ENCODE measurements at regions not wholly inside any gene's neighbourhood (a gene's known extent, or its start where the extent isn't known, plus 50 kb on each side); places are given as distances from the start of the nearest gene placed in this dataset.

- Histone ChIP-seq H2AFZ (ENCODE audit: low read length) (no peak overlapping the region), H3K9me2 (replicated peaks; ENCODE audit: insufficient read depth, low read length) (no peaks in the 10 kb centered on the region), H3K9me3 (replicated peaks; ENCODE audit: insufficient read depth, low read length) (no peaks in the 10 kb centered on the region), H3K27ac (ENCODE audit: low read length) (no peak overlapping the region), H3K27me3 (replicated peaks; ENCODE audit: insufficient read depth, low read length) (no peaks in the 10 kb centered on the region), H4K20me1 (ENCODE audit: insufficient read depth, low read length) (no peaks in the 10 kb centered on the region), H3K4me2 (ENCODE audit: low read depth, low read length) (no peak overlapping the region), H3K36me3 (replicated peaks; ENCODE audit: insufficient read depth, low read length) (no peaks in the 10 kb centered on the region), H3K79me2 (ENCODE audit: low read length) (no peaks in the 10 kb centered on the region), H3K4me3 (ENCODE audit: low read length) (no peak overlapping the region), H3F3A (ENCODE audit: insufficient read depth, low read length) (no peaks in the 10 kb centered on the region), H3K9ac (ENCODE audit: low read length) (no peak overlapping the region), H3K4me1 (ENCODE audit: low read length) (peaks cover 9% of the 10 kb centered on the region)
- TF ChIP-seq, protein P1, sequence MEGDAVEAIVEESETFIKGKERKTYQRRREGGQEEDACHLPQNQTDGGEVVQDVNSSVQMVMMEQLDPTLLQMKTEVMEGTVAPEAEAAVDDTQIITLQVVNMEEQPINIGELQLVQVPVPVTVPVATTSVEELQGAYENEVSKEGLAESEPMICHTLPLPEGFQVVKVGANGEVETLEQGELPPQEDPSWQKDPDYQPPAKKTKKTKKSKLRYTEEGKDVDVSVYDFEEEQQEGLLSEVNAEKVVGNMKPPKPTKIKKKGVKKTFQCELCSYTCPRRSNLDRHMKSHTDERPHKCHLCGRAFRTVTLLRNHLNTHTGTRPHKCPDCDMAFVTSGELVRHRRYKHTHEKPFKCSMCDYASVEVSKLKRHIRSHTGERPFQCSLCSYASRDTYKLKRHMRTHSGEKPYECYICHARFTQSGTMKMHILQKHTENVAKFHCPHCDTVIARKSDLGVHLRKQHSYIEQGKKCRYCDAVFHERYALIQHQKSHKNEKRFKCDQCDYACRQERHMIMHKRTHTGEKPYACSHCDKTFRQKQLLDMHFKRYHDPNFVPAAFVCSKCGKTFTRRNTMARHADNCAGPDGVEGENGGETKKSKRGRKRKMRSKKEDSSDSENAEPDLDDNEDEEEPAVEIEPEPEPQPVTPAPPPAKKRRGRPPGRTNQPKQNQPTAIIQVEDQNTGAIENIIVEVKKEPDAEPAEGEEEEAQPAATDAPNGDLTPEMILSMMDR (IDR thresholded peaks at IDR 0.05; ENCODE audit: low read length): no peak
- no peak for TF ChIP-seq EZH2phosphoT487 (IDR thresholded peaks at IDR 0.05; ENCODE audit: low read length)
- TF ChIP-seq EZH2 (optimal IDR thresholded peaks at IDR 0.05; ENCODE audit: low read depth, low read length): no peak
- no peak for DNase-seq
These were observed 186.3 kb downstream of the OGFRL1 start for GRCh38 chr6:71474942-71475341.

GRCh38 chr6:71476371-71476770 lies 187.8 kb downstream of the OGFRL1 start:
- Histone ChIP-seq H3K9me3 (replicated peaks; ENCODE audit: insufficient read depth, low read length) (no peaks in the 10 kb centered on the region), H3K9ac (ENCODE audit: low read length) (no peak overlapping the region), H3K79me2 (ENCODE audit: low read length) (no peaks in the 10 kb centered on the region), H2AFZ (ENCODE audit: low read length) (no peak overlapping the region), H3K9me2 (replicated peaks; ENCODE audit: insufficient read depth, low read length) (no peaks in the 10 kb centered on the region), H3F3A (ENCODE audit: insufficient read depth, low read length) (no peaks in the 10 kb centered on the region), H3K4me1 (ENCODE audit: low read length) (peaks cover 9% of the 10 kb centered on the region), H3K4me2 (ENCODE audit: low read depth, low read length) (no peak overlapping the region), H3K27ac (ENCODE audit: low read length) (no peak overlapping the region), H4K20me1 (ENCODE audit: insufficient read depth, low read length) (no peaks in the 10 kb centered on the region), H3K4me3 (ENCODE audit: low read length) (no peak overlapping the region), H3K36me3 (replicated peaks; ENCODE audit: insufficient read depth, low read length) (no peaks in the 10 kb centered on the region), H3K27me3 (replicated peaks; ENCODE audit: insufficient read depth, low read length) (no peaks in the 10 kb centered on the region)
- DNase-seq: no peak
- TF ChIP-seq EZH2 (optimal IDR thresholded peaks at IDR 0.05; ENCODE audit: low read depth, low read length) (no peak), EZH2phosphoT487 (IDR thresholded peaks at IDR 0.05; ENCODE audit: low read length) (no peak)
- TF ChIP-seq, protein P1 (IDR thresholded peaks at IDR 0.05; ENCODE audit: low read length): no peak

- H3K4me1 ChIP-seq (ENCODE audit: low read length): peaks cover 9% of the 10 kb centered on the region
- H4K20me1 ChIP-seq (ENCODE audit: insufficient read depth, low read length): no peaks in the 10 kb centered on the region
- H3F3A ChIP-seq (ENCODE audit: insufficient read depth, low read length): no peaks in the 10 kb centered on the region
- DNase-seq: no peak
- H3K27me3 ChIP-seq (replicated peaks; ENCODE audit: insufficient read depth, low read length): no peaks in the 10 kb centered on the region
- H3K4me3 ChIP-seq (ENCODE audit: low read length): no peak overlapping the region
- H3K79me2 ChIP-seq (ENCODE audit: low read length): no peaks in the 10 kb centered on the region
- TF ChIP-seq EZH2phosphoT487 (IDR thresholded peaks at IDR 0.05; ENCODE audit: low read length): no peak
- TF ChIP-seq, protein P1 (IDR thresholded peaks at IDR 0.05; ENCODE audit: low read length): no peak
- no peak for TF ChIP-seq EZH2 (optimal IDR thresholded peaks at IDR 0.05; ENCODE audit: low read depth, low read length)
- H3K9me3 ChIP-seq (replicated peaks; ENCODE audit: insufficient read depth, low read length): no peaks in the 10 kb centered on the region
- no peaks in the 10 kb centered on the region for H3K36me3 ChIP-seq (replicated peaks; ENCODE audit: insufficient read depth, low read length)
- no peak overlapping the region for H3K4me2 ChIP-seq (ENCODE audit: low read depth, low read length)
- H3K9me2 ChIP-seq (replicated peaks; ENCODE audit: insufficient read depth, low read length): no peaks in the 10 kb centered on the region
- no peak overlapping the region for H3K27ac ChIP-seq (ENCODE audit: low read length)
- H3K9ac ChIP-seq (ENCODE audit: low read length): no peak overlapping the region
- no peak overlapping the region for H2AFZ ChIP-seq (ENCODE audit: low read length)
These were observed 188.3 kb downstream of the OGFRL1 start for GRCh38 chr6:71476872-71477271.

All from MM.1S (cell line).